ENCODE measurements at regions not wholly inside any gene's neighbourhood (a gene's known extent, or its start where the extent isn't known, plus 50 kb on each side); places are given as distances from the start of the nearest gene placed in this dataset.

DNA sequence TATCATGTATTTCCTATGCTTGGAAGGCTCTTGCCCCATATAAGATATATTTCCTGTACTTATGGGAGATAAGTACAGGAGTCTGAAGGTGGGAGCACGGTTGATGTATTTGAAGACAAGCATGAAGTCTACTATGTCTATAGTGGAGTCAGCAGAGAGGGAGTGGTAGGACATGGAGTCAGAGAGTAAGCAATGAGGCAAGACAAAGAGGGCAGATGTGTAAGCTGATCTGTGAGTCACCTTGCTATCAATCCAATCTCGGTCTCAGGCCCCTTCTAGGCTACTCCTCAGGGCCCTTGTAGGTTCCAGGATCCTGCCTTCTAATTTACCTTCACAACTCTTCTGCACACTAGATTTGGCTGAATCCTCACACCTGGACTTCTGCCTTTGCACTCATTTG is 105.5 kb downstream of the MACIR start:
- Mint-ChIP-seq H3K27me3 (no peaks in the 10 kb centered on the region), H3K27ac (no peak overlapping the region), H3K36me3 (peaks cover 6% of the 10 kb centered on the region), H3K4me1 (no peaks in the 10 kb centered on the region), H3K9me3 (peaks cover 5% of the 10 kb centered on the region), H3K4me3 (no peak overlapping the region)
- no peak for ATAC-seq

- H3K9me3 Mint-ChIP-seq: no peaks in the 10 kb centered on the region
- no peaks in the 10 kb centered on the region for H3K4me1 Mint-ChIP-seq
- no peaks in the 10 kb centered on the region for H3K36me3 Mint-ChIP-seq
- ATAC-seq: no peak
- no peaks in the 10 kb centered on the region for H3K27me3 Mint-ChIP-seq
- H3K4me3 Mint-ChIP-seq: no peak overlapping the region
- no peak overlapping the region for H3K27ac Mint-ChIP-seq
Observed at GRCh38 chr5:103362211-103362610, 103.6 kb downstream of the MACIR start.

GRCh38 chr5:103360475-103360874 is 101.9 kb downstream of the MACIR start:
- no peak overlapping the region for H3K27ac Mint-ChIP-seq
- no peaks in the 10 kb centered on the region for H3K36me3 Mint-ChIP-seq
- no peaks in the 10 kb centered on the region for H3K4me1 Mint-ChIP-seq
- H3K4me3 Mint-ChIP-seq: no peak overlapping the region
- ATAC-seq: no peak
- H3K9me3 Mint-ChIP-seq: no peaks in the 10 kb centered on the region
- no peaks in the 10 kb centered on the region for H3K27me3 Mint-ChIP-seq

DNA sequence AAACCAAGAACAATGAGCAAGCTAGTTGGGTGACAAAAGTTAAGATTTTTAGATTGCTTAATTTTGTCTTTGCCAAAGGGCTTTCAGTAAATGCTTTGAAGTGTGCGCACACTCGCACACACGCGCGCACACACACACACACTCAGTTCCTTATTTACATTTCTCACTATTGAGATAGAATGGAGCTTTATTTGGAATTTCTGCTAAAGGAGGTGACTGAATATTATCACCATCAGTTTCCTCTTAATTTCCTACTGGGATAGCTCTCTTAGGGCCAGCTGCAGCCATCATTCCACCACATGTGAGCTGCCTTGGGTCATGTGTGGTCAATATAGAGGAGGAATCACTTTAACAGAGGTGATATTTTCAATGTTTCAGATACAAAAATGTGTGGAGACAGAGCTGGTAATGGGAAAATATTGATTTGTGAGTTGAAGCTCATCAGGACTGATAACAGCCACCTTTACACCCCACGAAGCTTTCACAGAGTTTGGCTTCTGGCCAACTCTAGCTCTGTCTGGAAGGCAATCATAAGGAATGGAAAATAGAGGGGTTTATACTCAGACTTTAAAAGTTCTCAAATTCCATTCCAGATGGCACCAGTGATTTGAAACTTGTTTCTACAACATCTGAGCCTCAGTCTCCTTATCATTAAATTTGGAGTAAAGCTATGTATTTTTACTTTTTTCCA is 99.9 kb downstream of the MACIR start:
- Mint-ChIP-seq H3K27me3 (no peaks in the 10 kb centered on the region), H3K9me3 (no peaks in the 10 kb centered on the region), H3K36me3 (no peaks in the 10 kb centered on the region), H3K4me3 (no peak overlapping the region), H3K4me1 (no peaks in the 10 kb centered on the region), H3K27ac (no peak overlapping the region)
- no peak for ATAC-seq

DNA sequence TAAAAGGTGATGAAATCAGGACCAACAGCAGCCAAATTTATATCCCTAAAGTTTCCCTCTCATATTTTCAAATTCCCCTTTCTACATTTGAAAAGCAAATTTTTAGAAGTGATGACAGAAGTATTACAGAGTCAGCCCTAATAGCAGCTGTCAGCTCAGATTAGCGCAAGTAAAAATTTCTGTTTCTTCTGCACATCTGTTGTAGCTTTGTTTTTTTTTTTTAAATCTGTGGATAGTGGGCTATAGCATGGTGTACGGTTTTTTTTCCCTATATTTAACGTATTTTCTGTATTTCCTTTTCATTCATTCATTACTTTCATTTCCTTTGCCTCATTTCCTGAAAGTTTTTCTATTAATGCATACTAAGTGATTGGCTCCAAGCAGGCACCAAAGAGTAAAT is 99.1 kb downstream of the MACIR start:
- H3K4me3 Mint-ChIP-seq: no peak overlapping the region
- no peak overlapping the region for H3K27ac Mint-ChIP-seq

DNA sequence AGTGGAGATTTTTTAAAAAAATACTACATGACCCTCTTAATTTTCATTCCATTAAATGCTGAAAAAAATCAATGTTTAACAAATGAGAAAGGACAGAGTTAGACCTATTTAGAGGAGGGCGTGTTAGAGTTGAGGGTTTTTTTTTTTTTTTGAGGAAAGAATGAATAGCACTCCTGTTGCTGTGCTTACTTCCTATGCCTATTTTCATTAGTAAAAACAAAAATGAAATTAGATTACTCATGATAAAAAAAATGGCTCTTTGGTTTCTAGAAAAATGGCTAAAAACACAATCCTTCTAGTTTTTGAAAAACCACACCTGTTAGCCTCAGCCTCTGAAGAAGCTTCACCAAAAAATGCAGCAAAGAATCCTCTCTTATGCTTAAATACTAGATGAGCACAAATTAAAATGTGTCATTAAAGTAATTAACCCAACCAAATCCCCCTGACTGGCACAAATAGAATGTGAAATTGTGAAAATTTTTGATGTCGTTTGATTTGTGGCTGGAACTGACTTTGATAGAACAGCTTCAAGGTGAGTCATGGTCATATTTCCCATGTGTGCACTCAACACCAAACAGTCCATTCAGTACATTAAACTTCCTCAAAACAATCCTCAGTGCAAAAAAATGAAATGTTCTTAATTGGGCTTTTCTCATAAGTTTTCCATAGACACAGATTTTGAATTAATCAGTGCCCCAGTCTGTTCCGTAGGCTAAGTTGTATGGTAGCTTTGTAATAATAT is 98.0 kb downstream of the MACIR start:
- Mint-ChIP-seq H3K4me3 (no peak overlapping the region), H3K36me3 (no peaks in the 10 kb centered on the region), H3K9me3 (no peaks in the 10 kb centered on the region), H3K4me1 (no peaks in the 10 kb centered on the region), H3K27me3 (peaks cover 12% of the 10 kb centered on the region), H3K27ac (no peak overlapping the region)
- no peak for ATAC-seq

More for the DNA sequence above, 99.1 kb downstream of the MACIR start:
- no peaks in the 10 kb centered on the region for H3K36me3 Mint-ChIP-seq
- H3K9me3 Mint-ChIP-seq: no peaks in the 10 kb centered on the region
- H3K27me3 Mint-ChIP-seq: peaks cover 1% of the 10 kb centered on the region
- H3K4me1 Mint-ChIP-seq: no peaks in the 10 kb centered on the region
- no peak for ATAC-seq

GRCh38 chr5:103355579-103355978 is 97.0 kb downstream of the MACIR start:
- ATAC-seq: no peak
- peaks cover 17% of the 10 kb centered on the region for H3K27me3 Mint-ChIP-seq
- H3K27ac Mint-ChIP-seq: no peak overlapping the region
- no peaks in the 10 kb centered on the region for H3K36me3 Mint-ChIP-seq
- H3K4me1 Mint-ChIP-seq: no peaks in the 10 kb centered on the region
- H3K4me3 Mint-ChIP-seq: no peak overlapping the region
- H3K9me3 Mint-ChIP-seq: no peaks in the 10 kb centered on the region

GRCh38 chr5:103354446-103354845 is 95.9 kb downstream of the MACIR start:
- Mint-ChIP-seq H3K9me3 (no peaks in the 10 kb centered on the region), H3K27me3 (peaks cover 17% of the 10 kb centered on the region), H3K27ac (no peak overlapping the region), H3K36me3 (no peaks in the 10 kb centered on the region), H3K4me3 (no peak overlapping the region), H3K4me1 (no peaks in the 10 kb centered on the region)
- no peak for ATAC-seq

- Mint-ChIP-seq H3K27ac (no peak overlapping the region), H3K27me3 (peaks cover 25% of the 10 kb centered on the region), H3K9me3 (no peaks in the 10 kb centered on the region), H3K4me3 (no peak overlapping the region), H3K4me1 (no peaks in the 10 kb centered on the region), H3K36me3 (no peaks in the 10 kb centered on the region)
- ATAC-seq: no peak
Observed at GRCh38 chr5:103353581-103353980, 95.0 kb downstream of the MACIR start.

GRCh38 chr5:103347716-103348423 is 89.3 kb downstream of the MACIR start:
- no peaks in the 10 kb centered on the region for H3K4me1 Mint-ChIP-seq
- ATAC-seq: no peak
- peaks cover 39% of the 10 kb centered on the region for H3K27me3 Mint-ChIP-seq
- H3K27ac Mint-ChIP-seq: no peak overlapping the region
- H3K9me3 Mint-ChIP-seq: no peaks in the 10 kb centered on the region
- H3K36me3 Mint-ChIP-seq: no peaks in the 10 kb centered on the region
- no peak overlapping the region for H3K4me3 Mint-ChIP-seq

DNA sequence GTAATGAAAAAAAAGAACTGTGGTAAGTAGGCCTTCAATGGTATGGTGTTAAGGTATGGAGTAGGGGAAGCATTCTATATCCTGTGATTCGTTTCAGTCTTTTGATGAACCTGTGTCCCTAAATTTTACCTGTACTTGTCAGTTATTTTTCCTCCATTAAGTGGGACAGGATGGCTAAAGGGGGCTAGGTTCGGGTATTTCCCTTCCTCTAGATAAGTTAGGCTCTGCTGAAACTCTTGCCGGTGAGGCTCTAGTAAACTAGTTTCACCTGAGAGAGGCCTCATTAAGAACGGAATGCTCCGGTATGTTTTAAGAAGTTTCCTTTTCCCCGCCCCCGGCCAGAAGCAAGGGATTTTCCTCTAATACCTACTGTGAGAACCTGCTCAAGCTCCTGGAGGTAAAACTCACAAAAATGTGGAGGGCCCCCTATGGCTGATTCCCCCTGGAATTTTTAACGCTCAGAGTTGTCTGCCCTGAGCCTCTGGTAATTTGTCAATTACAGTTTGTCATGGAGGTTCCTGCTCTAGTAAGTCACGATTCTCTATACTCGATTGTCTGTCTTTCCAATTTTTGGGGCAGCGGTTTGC is 87.7 kb downstream of the MACIR start:
- no peak for ATAC-seq
- Mint-ChIP-seq H3K36me3 (no peaks in the 10 kb centered on the region), H3K9me3 (peaks cover 4% of the 10 kb centered on the region), H3K27me3 (peaks cover 24% of the 10 kb centered on the region), H3K4me1 (no peaks in the 10 kb centered on the region), H3K4me3 (no peak overlapping the region), H3K27ac (no peak overlapping the region)

- no peak for ATAC-seq
Observed at GRCh38 chr5:103345461-103345860, 86.9 kb downstream of the MACIR start.

GRCh38 chr5:103340717-103341388 is 82.3 kb downstream of the MACIR start:
- Mint-ChIP-seq H3K36me3 (no peaks in the 10 kb centered on the region), H3K4me3 (no peak overlapping the region), H3K9me3 (peaks cover 4% of the 10 kb centered on the region), H3K27ac (no peak overlapping the region), H3K4me1 (no peaks in the 10 kb centered on the region), H3K27me3 (peaks cover 9% of the 10 kb centered on the region)
- ATAC-seq: no peak

More at GRCh38 chr5:103345461-103345860, 86.9 kb downstream of the MACIR start:
- Mint-ChIP-seq H3K9me3 (peaks cover 4% of the 10 kb centered on the region), H3K4me1 (no peaks in the 10 kb centered on the region), H3K27me3 (peaks cover 21% of the 10 kb centered on the region), H3K27ac (no peak overlapping the region), H3K4me3 (no peak overlapping the region), H3K36me3 (no peaks in the 10 kb centered on the region)

DNA sequence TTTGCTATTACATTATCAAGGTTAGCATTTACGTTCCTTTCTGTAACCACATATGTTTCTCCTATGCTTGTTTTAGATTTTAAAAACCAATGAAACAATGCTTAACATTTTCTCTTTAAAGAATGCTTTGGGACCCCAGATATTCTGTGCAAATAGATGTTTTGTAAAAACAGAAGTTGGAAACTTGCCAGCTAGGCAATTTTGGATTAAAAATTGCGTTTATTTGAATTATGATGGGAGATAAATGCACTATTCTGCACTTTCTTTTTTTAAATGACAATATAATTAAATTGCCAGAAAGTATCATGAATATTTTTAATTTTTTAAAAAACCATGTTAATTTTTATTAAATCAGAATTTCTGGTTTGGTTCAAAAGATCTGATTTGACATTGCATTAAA is 81.6 kb downstream of the MACIR start:
- no peak overlapping the region for H3K4me3 Mint-ChIP-seq
- H3K4me1 Mint-ChIP-seq: no peaks in the 10 kb centered on the region
- no peak overlapping the region for H3K27ac Mint-ChIP-seq
- peaks cover 4% of the 10 kb centered on the region for H3K9me3 Mint-ChIP-seq
- H3K36me3 Mint-ChIP-seq: no peaks in the 10 kb centered on the region
- no peak for ATAC-seq
- peaks cover 9% of the 10 kb centered on the region for H3K27me3 Mint-ChIP-seq

DNA sequence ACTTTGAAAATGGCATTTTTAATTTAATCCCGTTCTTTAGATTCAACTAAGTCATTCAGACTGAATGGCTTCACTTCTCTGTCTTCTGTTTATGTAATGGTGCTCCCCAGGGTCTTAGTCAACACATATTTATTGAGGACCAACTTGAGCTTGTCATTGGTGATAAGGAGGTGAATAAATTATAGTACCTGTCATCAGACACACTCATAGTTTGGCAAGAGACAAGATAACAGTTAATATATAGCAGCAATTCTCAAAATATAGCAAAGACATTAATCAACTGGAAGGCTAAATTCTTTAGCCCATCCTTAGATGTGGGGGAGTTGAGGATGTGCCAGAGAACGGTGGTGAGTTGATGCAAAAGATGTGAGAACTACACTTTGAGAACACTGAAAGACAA is 78.4 kb downstream of the MACIR start:
- H3K4me3 Mint-ChIP-seq: no peak overlapping the region
- H3K27ac Mint-ChIP-seq: no peak overlapping the region
- H3K4me1 Mint-ChIP-seq: no peaks in the 10 kb centered on the region
- H3K36me3 Mint-ChIP-seq: no peaks in the 10 kb centered on the region
- no peaks in the 10 kb centered on the region for H3K9me3 Mint-ChIP-seq
- ATAC-seq: no peak
- no peaks in the 10 kb centered on the region for H3K27me3 Mint-ChIP-seq
